ENCODE measurements at regions not wholly inside any gene's neighbourhood (a gene's known extent, or its start where the extent isn't known, plus 50 kb on each side); places are given as distances from the start of the nearest gene placed in this dataset.

DNA sequence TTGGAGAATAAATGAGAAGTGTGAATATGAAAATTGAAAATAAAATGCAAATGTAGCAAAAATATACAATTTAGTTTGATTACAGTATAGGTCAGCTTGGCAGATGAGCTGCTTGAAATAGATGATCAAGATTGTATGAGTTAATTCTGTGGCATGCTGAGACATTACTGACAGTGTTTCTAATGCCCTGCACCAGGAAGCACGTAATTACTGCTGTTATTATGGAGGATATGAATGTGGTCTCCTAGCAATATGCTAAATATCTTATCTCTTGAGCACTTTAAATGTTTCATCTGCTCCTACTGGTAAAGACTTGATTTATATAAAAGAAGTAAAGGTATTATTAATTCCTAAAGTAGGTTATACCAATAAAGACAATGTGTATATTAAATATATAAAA is 1015.5 kb downstream of the PLOD2 start:
- H3K27ac Mint-ChIP-seq (ENCODE audit: unreplicated experiment) = no peak overlapping the region
- no peak for TF ChIP-seq CTCF (IDR thresholded peaks at IDR 0.05; ENCODE audit: unreplicated experiment)
- CTCF ChIA-PET = no interaction called here
- no peak for DNase-seq
- H3K4me3 Mint-ChIP-seq (ENCODE audit: low read depth, unreplicated experiment) = no peak overlapping the region
- intact Hi-C loops (cut with micrococcal nuclease; ENCODE audit: unreplicated experiment) = no loop called here
- no peaks in the 10 kb centered on the region for H3K36me3 Mint-ChIP-seq (ENCODE audit: insufficient read depth, unreplicated experiment)
- H3K9me3 Mint-ChIP-seq (ENCODE audit: low read depth, unreplicated experiment) = no peaks in the 10 kb centered on the region
- no peaks in the 10 kb centered on the region for H3K4me1 Mint-ChIP-seq (ENCODE audit: low read depth, unreplicated experiment)
- no peaks in the 10 kb centered on the region for H3K27me3 Mint-ChIP-seq (ENCODE audit: unreplicated experiment)
- no TSS peak for BruUV-seq (replicated peaks)

DNA sequence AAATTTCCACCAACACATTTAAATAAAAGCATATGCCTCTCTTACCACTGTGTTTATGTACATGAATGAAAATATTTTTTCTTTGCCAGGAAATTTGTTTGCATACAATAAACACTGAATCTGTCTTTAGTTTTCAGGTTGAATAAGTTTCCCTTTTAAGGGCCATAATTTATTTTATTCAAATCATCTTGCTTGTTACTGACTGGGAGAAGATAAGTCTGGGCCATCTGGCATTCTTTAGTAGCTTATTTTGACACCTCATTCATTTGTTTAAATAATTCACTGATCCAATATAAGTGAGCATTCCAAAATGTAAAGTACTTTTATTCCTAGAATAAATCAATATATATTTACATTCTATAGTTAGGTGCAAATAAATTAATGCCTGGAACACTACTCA is 1001.3 kb downstream of the PLOD2 start:
- peaks cover 2% of the 10 kb centered on the region for H3K9me3 Mint-ChIP-seq (ENCODE audit: low read depth, unreplicated experiment)
- no peaks in the 10 kb centered on the region for H3K4me1 Mint-ChIP-seq (ENCODE audit: low read depth, unreplicated experiment)
- H3K4me3 Mint-ChIP-seq (ENCODE audit: low read depth, unreplicated experiment) = no peak overlapping the region
- no peaks in the 10 kb centered on the region for H3K36me3 Mint-ChIP-seq (ENCODE audit: insufficient read depth, unreplicated experiment)
- no peak for TF ChIP-seq CTCF (IDR thresholded peaks at IDR 0.05; ENCODE audit: unreplicated experiment)
- no TSS peak for BruUV-seq (replicated peaks)
- H3K27me3 Mint-ChIP-seq (ENCODE audit: unreplicated experiment) = no peaks in the 10 kb centered on the region
- DNase-seq = no peak
- H3K27ac Mint-ChIP-seq (ENCODE audit: unreplicated experiment) = no peak overlapping the region
- intact Hi-C loops (cut with micrococcal nuclease; ENCODE audit: unreplicated experiment) = no loop called here
- CTCF ChIA-PET = no interaction called here

DNA sequence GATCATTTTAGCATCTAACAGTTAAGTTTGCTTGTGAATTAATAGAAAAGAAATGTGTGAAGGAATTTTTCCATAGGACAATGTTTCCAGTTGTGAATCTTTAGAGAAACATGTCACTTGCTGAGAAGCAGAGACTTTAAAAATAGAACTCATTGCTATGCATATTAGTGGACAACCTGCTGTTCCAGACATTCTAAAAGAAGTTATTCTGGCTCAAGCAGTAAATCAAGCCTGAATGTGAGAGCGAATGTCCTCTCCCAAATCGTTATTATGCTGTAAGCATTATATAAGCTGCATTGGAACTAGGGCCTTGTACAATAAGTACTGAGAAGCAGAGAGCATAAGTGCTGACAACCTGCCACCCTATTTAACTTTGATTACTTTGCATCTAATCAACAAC is 990.9 kb downstream of the PLOD2 start:
- no TSS peak for BruUV-seq (replicated peaks)
- no peaks in the 10 kb centered on the region for H3K4me1 Mint-ChIP-seq (ENCODE audit: low read depth, unreplicated experiment)
- no peaks in the 10 kb centered on the region for H3K27me3 Mint-ChIP-seq (ENCODE audit: unreplicated experiment)
- no peak overlapping the region for H3K4me3 Mint-ChIP-seq (ENCODE audit: low read depth, unreplicated experiment)
- CTCF ChIA-PET = no interaction called here
- no peak overlapping the region for H3K27ac Mint-ChIP-seq (ENCODE audit: unreplicated experiment)
- no peaks in the 10 kb centered on the region for H3K9me3 Mint-ChIP-seq (ENCODE audit: low read depth, unreplicated experiment)
- no peak for TF ChIP-seq CTCF (IDR thresholded peaks at IDR 0.05; ENCODE audit: unreplicated experiment)
- DNase-seq = no peak
- H3K36me3 Mint-ChIP-seq (ENCODE audit: insufficient read depth, unreplicated experiment) = no peaks in the 10 kb centered on the region
- intact Hi-C loops (cut with micrococcal nuclease; ENCODE audit: unreplicated experiment) = no loop called here

- no peak overlapping the region for H3K27ac Mint-ChIP-seq (ENCODE audit: unreplicated experiment)
- no peak for DNase-seq
- no peaks in the 10 kb centered on the region for H3K27me3 Mint-ChIP-seq (ENCODE audit: unreplicated experiment)
- no peaks in the 10 kb centered on the region for H3K9me3 Mint-ChIP-seq (ENCODE audit: low read depth, unreplicated experiment)
- CTCF ChIA-PET = no interaction called here
- no TSS peak for BruUV-seq (replicated peaks)
- intact Hi-C loops (cut with micrococcal nuclease; ENCODE audit: unreplicated experiment) = no loop called here
- no peak overlapping the region for H3K4me3 Mint-ChIP-seq (ENCODE audit: low read depth, unreplicated experiment)
- no peaks in the 10 kb centered on the region for H3K4me1 Mint-ChIP-seq (ENCODE audit: low read depth, unreplicated experiment)
- no peaks in the 10 kb centered on the region for H3K36me3 Mint-ChIP-seq (ENCODE audit: insufficient read depth, unreplicated experiment)
- TF ChIP-seq CTCF (IDR thresholded peaks at IDR 0.05; ENCODE audit: unreplicated experiment) = no peak
These were observed 985.4 kb downstream of the PLOD2 start for GRCh38 chr3:145175626-145176025.

DNA sequence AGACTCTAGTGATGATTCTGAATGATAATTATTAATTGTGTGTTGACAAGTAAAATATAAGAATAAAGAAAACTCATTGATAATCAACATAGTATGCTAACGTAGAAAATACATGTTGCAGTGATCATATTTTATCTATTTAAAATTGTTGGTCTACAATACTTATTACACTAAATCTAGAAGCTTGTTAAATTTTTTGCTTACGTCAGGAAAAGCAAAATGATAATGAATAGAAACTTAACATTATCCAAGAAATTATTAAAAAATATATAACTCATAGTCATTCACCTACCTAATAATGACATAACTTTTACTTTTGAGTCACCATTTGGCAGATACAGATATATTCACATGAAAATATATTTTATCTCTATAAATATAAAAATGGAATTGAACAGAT is 984.1 kb downstream of the PLOD2 start:
- H3K4me3 Mint-ChIP-seq (ENCODE audit: low read depth, unreplicated experiment) = no peak overlapping the region
- H3K4me1 Mint-ChIP-seq (ENCODE audit: low read depth, unreplicated experiment) = peaks cover 8% of the 10 kb centered on the region

More for the DNA sequence above, 984.1 kb downstream of the PLOD2 start:
- no TSS peak for BruUV-seq (replicated peaks)
- H3K27ac Mint-ChIP-seq (ENCODE audit: unreplicated experiment) = no peak overlapping the region
- H3K9me3 Mint-ChIP-seq (ENCODE audit: low read depth, unreplicated experiment) = no peaks in the 10 kb centered on the region
- no peak for TF ChIP-seq CTCF (IDR thresholded peaks at IDR 0.05; ENCODE audit: unreplicated experiment)
- H3K36me3 Mint-ChIP-seq (ENCODE audit: insufficient read depth, unreplicated experiment) = no peaks in the 10 kb centered on the region
- CTCF ChIA-PET = no interaction called here
- no peak for DNase-seq
- no peaks in the 10 kb centered on the region for H3K27me3 Mint-ChIP-seq (ENCODE audit: unreplicated experiment)
- intact Hi-C loops (cut with micrococcal nuclease; ENCODE audit: unreplicated experiment) = no loop called here

Measured in Calu3 (cell line).